Activated CD8-positive, alpha-beta T cell treated with anti-CD3 and anti-CD28 coated beads for 36 hours (primary cell): ENCODE measurements at regions not wholly inside any gene's neighbourhood (a gene's known extent, or its start where the extent isn't known, plus 50 kb on each side); places are given as distances from the start of the nearest gene placed in this dataset.

Source experiments
- ATAC-seq: fragments of 200-7000 bp; cut with Tn5 transposase; one replicate; pipeline ENCODE4 v1.10.0; 2021; ENCODE audit warnings: mild to moderate bottlenecking, moderate library complexity
- CTCF ChIA-PET: fragments of 350-600 bp; sonication (Branson Sonifier 250); formaldehyde crosslinking; loops from one replicate; lab custom pipeline; 2021; ENCODE audit warnings: antibody characterized with exemption; lab: Charles Lee
- POLR2A ChIA-PET: fragments of 350-600 bp; sonication (Branson Sonifier 250); formaldehyde crosslinking; loops from one replicate; lab custom pipeline; 2021; ENCODE audit warnings: antibody characterized with exemption; lab: Charles Lee
- DNase-seq: peaks from one replicate; pipeline ENCODE4 v3.0.0-alpha.2; 2020
- H3K27ac Mint-ChIP-seq: one replicate; pipeline ENCODE4 v1.8.0; 2021; ENCODE audit warnings: mild to moderate bottlenecking, mixed read lengths
- H3K27me3 Mint-ChIP-seq: one replicate; pipeline ENCODE4 v1.8.0; 2021; ENCODE audit warnings: mixed read lengths
- H3K36me3 Mint-ChIP-seq: one replicate; pipeline ENCODE4 v1.8.0; 2021; ENCODE audit warnings: low read depth, mixed read lengths
- H3K4me1 Mint-ChIP-seq: one replicate; pipeline ENCODE4 v1.8.0; 2021; ENCODE audit warnings: low read depth, mixed read lengths
- H3K4me3 Mint-ChIP-seq: one replicate; pipeline ENCODE4 v1.8.0; 2021; ENCODE audit warnings: mild to moderate bottlenecking, moderate library complexity, mixed read lengths
- H3K9me3 Mint-ChIP-seq: one replicate; pipeline ENCODE4 v1.8.0; 2021; ENCODE audit warnings: mixed read lengths
- CTCF ChIP-seq: fragments of 200-600 bp; IDR thresholded peaks from one replicate; pipeline ENCODE4 v1.8.0; 2022; ENCODE audit warnings: antibody characterized with exemption, mild to moderate bottlenecking
- intact Hi-C: fragments of 100-400 bp; cut with micrococcal nuclease; formaldehyde crosslinking; loops from one replicate; pipeline ENCODE4 v1.10.0; 2022

GRCh38 chr11:131172011-131172410 is 198.4 kb upstream of the NTM start:
- Mint-ChIP-seq H3K36me3 (no peaks in the 10 kb centered on the region), H3K9me3 (peaks cover 5% of the 10 kb centered on the region), H3K27ac (no peak overlapping the region), H3K27me3 (no peaks in the 10 kb centered on the region), H3K4me3 (no peak overlapping the region), H3K4me1 (no peaks in the 10 kb centered on the region)
- no peak for TF ChIP-seq CTCF
- DNase-seq (no peak), ATAC-seq (no peak)
- ChIA-PET POLR2A (no interaction called here), CTCF (interaction anchor here (1.0 kb wide), 1 partner anchor 17 kb away, joined by 3 read pairs; no protein-coding TSS in a partner anchor)
- intact Hi-C loops: no loop called here

- H3K27me3 Mint-ChIP-seq: no peaks in the 10 kb centered on the region
- intact Hi-C loops: no loop called here
- no peaks in the 10 kb centered on the region for H3K4me1 Mint-ChIP-seq
- H3K27ac Mint-ChIP-seq: no peak overlapping the region
- no peak for DNase-seq
- ChIA-PET POLR2A (no interaction called here), CTCF (interaction anchor here (1.4 kb wide), 1 partner anchor 14 kb away, joined by 4 read pairs; no protein-coding TSS in a partner anchor)
- no peak for ATAC-seq
- no peak for TF ChIP-seq CTCF
- peaks cover 5% of the 10 kb centered on the region for H3K9me3 Mint-ChIP-seq
- H3K4me3 Mint-ChIP-seq: no peak overlapping the region
- no peaks in the 10 kb centered on the region for H3K36me3 Mint-ChIP-seq
Observed at GRCh38 chr11:131178020-131178419, 192.4 kb upstream of the NTM start.

- POLR2A ChIA-PET: no interaction called here
- H3K4me1 Mint-ChIP-seq: no peaks in the 10 kb centered on the region
- H3K4me3 Mint-ChIP-seq: no peak overlapping the region
- no peak for TF ChIP-seq CTCF
- H3K27ac Mint-ChIP-seq: no peak overlapping the region
- H3K27me3 Mint-ChIP-seq: peaks cover 2% of the 10 kb centered on the region
- no peaks in the 10 kb centered on the region for H3K36me3 Mint-ChIP-seq
- intact Hi-C loops: no loop called here
- DNase-seq: no peak
- CTCF ChIA-PET: interaction anchor here (1.4 kb wide), 1 partner anchor 15 kb away, joined by 4 read pairs; no protein-coding TSS in a partner anchor
- no peak for ATAC-seq
- peaks cover 5% of the 10 kb centered on the region for H3K9me3 Mint-ChIP-seq
Observed at GRCh38 chr11:131178596-131178995, 191.8 kb upstream of the NTM start.

GRCh38 chr11:131179836-131180235 is 190.6 kb upstream of the NTM start:
- Mint-ChIP-seq H3K4me1 (no peaks in the 10 kb centered on the region), H3K4me3 (no peak overlapping the region), H3K9me3 (peaks cover 5% of the 10 kb centered on the region), H3K27me3 (peaks cover 4% of the 10 kb centered on the region), H3K27ac (no peak overlapping the region), H3K36me3 (no peaks in the 10 kb centered on the region)
- TF ChIP-seq CTCF: no peak
- DNase-seq (no peak), ATAC-seq (no peak)
- ChIA-PET CTCF (no interaction called here), POLR2A (no interaction called here)
- intact Hi-C loops: no loop called here

- Mint-ChIP-seq H3K27me3 (peaks cover 13% of the 10 kb centered on the region), H3K27ac (no peak overlapping the region), H3K4me1 (peaks cover 3% of the 10 kb centered on the region), H3K36me3 (no peaks in the 10 kb centered on the region), H3K9me3 (no peaks in the 10 kb centered on the region), H3K4me3 (no peak overlapping the region)
- DNase-seq (no peak), ATAC-seq (no peak)
- ChIA-PET CTCF (no interaction called here), POLR2A (no interaction called here)
- TF ChIP-seq CTCF: no peak
- intact Hi-C loops: no loop called here
Observed at GRCh38 chr11:131185915-131186314, 184.5 kb upstream of the NTM start.
